Femur (tissue), 1 donor: ENCODE measurements at regions not wholly inside any gene's neighbourhood (a gene's known extent, or its start where the extent isn't known, plus 50 kb on each side); places are given as distances from the start of the nearest gene placed in this dataset.
"Not testable (repeated sequence)": the region's sequence is repeated elsewhere in the genome, so short reads cannot be mapped to it uniquely, and the experiment has no call there.

Source experiments
- DNase-seq: peaks from one replicate; pipeline ENCODE4 v3.0.0-alpha.2; 2017

- no peak for DNase-seq
Measured at GRCh38 chr2:228561816-228562215, 380.3 kb upstream of the SPHKAP start.

- no peak for DNase-seq
Measured at GRCh38 chr2:228559774-228560415, 378.4 kb upstream of the SPHKAP start.

GRCh38 chr2:228556717-228557116, 375.2 kb upstream of the SPHKAP start:
- DNase-seq: no peak

DNA sequence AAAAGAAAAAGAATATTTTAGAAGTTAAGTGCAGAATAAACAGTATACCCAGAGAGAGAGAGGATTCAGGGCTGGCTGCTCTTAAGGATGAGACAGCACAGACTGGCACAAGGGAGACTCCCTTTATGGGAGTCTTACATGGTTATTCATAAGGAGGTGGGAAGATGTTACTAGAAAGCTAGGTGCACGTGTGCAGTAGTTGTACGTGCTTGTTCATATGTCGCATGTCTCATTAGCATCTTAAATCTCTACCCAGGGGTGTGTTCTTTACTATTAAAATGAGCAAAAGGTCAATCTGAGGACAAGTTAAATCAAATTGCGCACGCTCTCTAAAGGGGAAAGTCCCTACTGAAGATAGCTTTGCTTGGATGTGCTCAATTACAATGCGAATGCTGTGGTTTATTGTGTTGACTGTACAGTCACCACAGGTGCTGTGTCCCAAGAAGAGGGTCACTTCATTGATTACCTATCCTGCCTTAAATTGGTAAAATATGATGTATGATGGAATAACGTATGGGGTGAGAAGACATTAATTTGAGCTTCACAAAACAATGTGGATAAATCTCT, 368.0 kb upstream of the SPHKAP start:
- no peak for DNase-seq

- DNase-seq: no peak
Measured at GRCh38 chr2:228548230-228548629, 366.7 kb upstream of the SPHKAP start.

DNA sequence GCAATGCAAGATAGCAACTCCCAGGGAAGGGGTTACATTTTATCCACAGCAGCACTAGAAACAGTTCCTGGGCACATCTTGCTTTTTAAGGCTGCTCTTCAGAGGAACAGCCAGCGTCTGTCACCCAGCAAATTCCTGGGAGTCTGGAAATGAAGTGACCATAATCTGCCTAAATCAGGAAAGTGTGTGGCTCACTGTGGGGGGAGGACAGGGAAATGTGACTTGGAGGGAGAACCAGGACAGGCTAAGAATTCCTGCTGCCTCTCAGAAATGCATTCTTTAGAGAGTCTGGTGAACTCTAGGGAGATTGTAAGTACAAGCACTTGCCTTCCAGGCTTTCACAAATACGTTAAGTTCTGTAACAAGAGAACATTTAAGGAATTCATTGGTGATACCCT, 364.3 kb upstream of the SPHKAP start:
- DNase-seq: no peak

DNA sequence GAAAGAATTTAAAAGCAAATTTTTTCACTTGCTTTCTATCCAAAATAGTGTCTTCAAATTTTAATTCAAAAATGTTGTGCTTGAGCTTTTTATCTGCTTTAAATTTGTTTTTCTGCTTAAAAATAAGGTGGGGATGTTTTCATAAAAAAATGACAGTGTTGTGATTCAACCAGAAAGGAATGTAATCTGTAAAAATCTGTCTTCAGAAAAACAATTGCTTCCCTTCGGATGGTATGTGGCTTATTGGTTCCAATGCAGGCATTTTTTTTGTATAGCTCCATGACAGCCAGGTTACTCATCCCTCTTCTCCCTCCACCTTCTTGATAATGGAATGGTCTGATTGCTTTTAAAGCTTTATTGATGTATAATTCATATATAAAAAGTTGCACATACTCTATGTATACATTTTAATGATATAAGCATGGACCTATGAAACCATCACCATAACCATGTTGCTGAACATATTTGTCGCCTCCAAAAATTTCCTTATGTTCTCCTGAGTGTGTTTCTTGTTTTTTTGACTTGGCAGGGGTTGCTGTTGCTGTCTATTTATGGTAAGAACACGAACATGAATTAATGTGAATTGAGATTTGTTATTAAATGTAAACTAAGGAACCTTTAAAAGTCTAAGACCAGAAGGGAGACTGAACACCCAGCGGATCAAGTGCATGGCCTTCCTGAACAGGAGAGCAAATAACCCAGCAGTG, 363.7 kb upstream of the SPHKAP start:
- no peak for DNase-seq

GRCh38 chr2:228543117-228543516, 361.6 kb upstream of the SPHKAP start:
- no peak for DNase-seq

GRCh38 chr2:228542277-228542676, 360.8 kb upstream of the SPHKAP start:
- no peak for DNase-seq

GRCh38 chr2:228541789-228542188, 360.3 kb upstream of the SPHKAP start:
- DNase-seq: no peak

- DNase-seq: no peak
Measured at GRCh38 chr2:228540976-228541375, 359.5 kb upstream of the SPHKAP start.

DNA sequence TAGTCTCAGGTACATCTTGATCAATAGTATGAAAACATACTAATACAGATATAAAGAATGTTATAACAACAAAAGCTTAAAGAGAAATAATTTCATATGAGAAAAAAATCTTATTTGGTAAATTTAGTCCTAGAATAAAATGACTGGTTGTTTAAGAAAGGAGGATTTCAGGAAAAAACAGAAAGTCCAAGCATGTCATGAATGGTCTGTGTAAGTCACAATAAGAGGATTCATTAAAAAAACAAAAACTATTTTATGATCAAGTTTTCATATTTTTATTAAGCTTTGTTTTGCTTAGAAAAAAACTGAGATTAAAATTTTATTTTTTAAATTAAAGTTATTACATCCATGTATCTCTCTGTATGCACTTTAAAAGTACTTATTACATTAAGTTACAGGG, 353.9 kb upstream of the SPHKAP start:
- no peak for DNase-seq

DNA sequence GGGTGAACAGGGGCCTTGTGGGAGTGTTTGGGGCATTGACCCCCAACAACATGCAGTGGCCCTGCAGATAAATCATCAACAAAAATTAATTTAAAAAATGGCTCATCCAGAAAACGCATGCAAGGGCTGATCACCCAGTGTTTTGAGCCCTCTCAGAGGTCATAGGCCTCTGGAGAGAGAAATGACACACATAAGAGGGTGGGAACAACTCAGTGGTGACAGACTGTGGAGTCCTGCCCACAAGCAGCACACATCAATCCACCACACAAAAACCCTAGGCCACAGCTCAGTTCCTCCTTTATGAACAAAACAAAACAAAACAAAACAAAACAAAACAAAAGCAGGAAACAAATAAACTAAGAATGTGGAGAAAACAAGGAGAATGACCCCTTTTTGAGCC, 351.7 kb upstream of the SPHKAP start:
- DNase-seq: no peak

DNA sequence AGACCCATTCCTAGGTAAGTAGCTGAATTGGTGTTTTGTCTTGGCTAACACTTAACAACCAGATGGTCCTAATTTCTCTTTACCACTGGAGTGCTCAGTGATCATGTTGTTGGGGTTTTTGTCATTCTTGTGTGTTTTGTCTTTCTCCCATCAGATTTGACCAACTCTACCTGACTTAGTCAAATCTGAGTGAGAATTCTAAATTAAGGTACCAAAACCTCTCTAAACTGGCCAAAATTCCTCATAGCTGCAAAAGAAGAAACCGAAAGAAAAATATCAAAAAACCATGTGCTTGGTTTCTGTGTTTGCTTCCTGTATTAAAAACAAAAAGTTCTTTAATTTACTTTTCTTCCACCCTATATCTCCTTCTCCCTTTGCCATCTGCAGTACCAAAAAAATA, 350.7 kb upstream of the SPHKAP start:
- DNase-seq: no peak

GRCh38 chr2:228527197-228527881, 345.9 kb upstream of the SPHKAP start:
- DNase-seq: no peak

DNA sequence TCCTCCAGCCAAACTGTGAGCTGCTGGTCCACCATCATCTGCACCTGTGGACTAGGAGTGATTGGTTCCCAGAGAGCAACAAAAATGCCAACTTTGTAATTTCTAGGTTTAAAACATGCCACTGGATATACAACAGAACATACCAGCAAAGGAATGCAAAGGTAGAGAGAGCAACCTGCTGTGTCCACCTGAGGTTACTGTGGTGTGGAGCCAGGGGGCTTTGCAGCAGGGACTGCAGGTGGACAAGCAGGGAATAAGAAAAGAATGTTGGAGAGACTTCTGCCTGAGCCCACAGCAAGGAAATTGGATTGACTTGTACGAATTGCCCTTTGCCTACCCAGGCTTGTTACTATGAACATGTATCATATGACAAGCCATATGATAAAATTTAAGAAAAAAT, 345.2 kb upstream of the SPHKAP start:
- no peak for DNase-seq

GRCh38 chr2:228522977-228523376, 341.5 kb upstream of the SPHKAP start:
- no peak for DNase-seq

DNA sequence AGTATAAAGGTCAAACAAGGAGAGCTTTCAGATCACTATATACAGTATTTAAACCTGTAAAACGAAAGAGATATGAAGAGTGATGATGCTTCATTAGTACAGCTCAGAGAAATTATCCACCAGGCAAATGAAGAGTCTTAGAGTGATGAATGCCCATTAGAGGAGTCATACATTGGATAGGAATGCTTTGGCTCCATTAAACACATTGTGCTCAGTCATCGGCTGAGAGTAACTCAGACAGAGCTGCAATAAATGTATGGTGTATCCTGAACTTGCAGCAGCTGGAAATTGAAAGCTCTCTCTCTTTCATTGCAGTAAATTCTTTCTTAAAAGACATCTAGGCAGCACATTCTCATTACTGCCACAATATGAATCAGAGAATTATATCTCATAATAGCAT, 340.8 kb upstream of the SPHKAP start:
- DNase-seq: no peak

DNA sequence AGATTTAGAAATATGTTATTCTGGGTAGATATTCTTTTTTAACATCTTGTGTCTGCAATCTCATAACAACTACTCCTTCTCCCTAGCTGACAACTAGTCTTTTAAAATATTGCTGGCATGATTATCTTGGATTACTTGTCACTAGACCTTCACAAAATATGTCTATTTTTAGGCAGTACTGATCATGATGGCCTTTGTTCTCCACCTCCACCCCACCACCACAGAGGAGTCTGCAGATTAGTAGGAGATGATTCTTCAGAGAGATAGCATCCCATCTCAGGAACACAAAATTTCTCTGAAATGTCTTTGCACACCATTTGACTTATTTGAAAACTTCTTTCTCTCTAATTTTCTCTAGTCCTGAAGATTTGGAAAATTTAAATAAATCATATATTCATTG, 338.1 kb upstream of the SPHKAP start:
- no peak for DNase-seq

DNA sequence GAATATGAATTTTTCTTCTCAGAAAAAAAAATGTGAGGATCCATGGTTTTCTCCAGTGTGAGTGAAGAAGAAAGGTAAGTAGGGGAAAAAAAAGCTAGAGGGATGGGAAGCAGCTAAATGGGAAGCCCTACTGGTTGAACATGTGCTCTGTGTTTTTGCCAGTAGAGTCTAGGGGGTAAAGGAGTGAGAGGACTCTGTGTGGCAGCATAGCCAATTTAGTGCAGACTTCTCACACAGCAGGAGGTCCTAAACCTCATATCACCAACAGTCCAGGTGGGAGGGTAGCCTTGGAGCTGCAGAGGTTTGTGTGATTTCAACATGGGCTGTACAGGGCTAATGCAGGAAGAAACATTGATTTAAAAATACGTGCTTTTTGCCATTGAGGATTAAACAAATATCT, 334.5 kb upstream of the SPHKAP start:
- DNase-seq: no peak

GRCh38 chr2:228513480-228513879, 332.0 kb upstream of the SPHKAP start:
- not testable (repeated sequence) for DNase-seq

DNA sequence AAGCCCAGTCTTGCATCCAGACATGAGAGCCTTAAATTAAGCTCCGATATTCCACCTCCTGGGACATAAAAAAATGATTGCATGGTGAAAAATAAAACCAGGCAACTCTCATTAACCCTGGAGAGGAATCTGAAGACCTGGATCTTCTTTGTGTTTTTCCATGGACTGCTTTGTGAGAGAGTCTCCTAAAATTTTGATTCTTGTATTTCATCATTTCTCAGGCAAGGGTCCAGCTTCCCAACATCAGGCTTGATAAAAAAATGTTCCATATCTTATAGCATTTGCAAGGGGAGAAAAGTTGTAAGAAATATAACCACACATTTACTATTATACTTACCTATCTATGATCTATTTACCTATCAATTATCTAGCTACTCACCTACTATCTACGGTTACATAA, 327.5 kb upstream of the SPHKAP start:
- DNase-seq: no peak

- DNase-seq: no peak
Measured at GRCh38 chr2:228507870-228508269, 326.4 kb upstream of the SPHKAP start.

GRCh38 chr2:228507231-228507824, 325.8 kb upstream of the SPHKAP start:
- no peak for DNase-seq
